ENCODE measurements at regions not wholly inside any gene's neighbourhood (a gene's known extent, or its start where the extent isn't known, plus 50 kb on each side); places are given as distances from the start of the nearest gene placed in this dataset.

- H4K20me1 ChIP-seq (ENCODE audit: insufficient read depth), result no peaks in the 10 kb centered on the region
- H3K27ac ChIP-seq (ENCODE audit: low read depth, low read length), result no peak overlapping the region
- TF ChIP-seq CEBPB (IDR thresholded peaks at IDR 0.05; ENCODE audit: low read depth), result no peak
- no peak for TF ChIP-seq CBX3 (IDR thresholded peaks at IDR 0.05; ENCODE audit: low read depth)
- TF ChIP-seq, protein P1, sequence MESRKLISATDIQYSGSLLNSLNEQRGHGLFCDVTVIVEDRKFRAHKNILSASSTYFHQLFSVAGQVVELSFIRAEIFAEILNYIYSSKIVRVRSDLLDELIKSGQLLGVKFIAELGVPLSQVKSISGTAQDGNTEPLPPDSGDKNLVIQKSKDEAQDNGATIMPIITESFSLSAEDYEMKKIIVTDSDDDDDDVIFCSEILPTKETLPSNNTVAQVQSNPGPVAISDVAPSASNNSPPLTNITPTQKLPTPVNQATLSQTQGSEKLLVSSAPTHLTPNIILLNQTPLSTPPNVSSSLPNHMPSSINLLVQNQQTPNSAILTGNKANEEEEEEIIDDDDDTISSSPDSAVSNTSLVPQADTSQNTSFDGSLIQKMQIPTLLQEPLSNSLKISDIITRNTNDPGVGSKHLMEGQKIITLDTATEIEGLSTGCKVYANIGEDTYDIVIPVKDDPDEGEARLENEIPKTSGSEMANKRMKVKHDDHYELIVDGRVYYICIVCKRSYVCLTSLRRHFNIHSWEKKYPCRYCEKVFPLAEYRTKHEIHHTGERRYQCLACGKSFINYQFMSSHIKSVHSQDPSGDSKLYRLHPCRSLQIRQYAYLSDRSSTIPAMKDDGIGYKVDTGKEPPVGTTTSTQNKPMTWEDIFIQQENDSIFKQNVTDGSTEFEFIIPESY (IDR thresholded peaks at IDR 0.05; ENCODE audit: extremely low read depth, insufficient replicate concordance, low read length), result no peak
- no peak for TF ChIP-seq ZFX (IDR thresholded peaks at IDR 0.05)
- TF ChIP-seq SP1 (IDR thresholded peaks at IDR 0.05; ENCODE audit: low read depth), result no peak
- TF ChIP-seq FOSL1 (IDR thresholded peaks at IDR 0.05; ENCODE audit: low read depth), result no peak
- TF ChIP-seq SIN3A (IDR thresholded peaks at IDR 0.05; ENCODE audit: low read depth), result no peak
- no peak for TF ChIP-seq CTCF (IDR thresholded peaks at IDR 0.05 in 2 of 3, conservative IDR thresholded peaks at IDR 0.05 in 1 of 3; ENCODE audit: borderline replicate concordance in 1 of 3, insufficient read depth in 1 of 3, low read depth in 2 of 3, low read length in 2 of 3)
- no peak for TF ChIP-seq EZH2 (IDR thresholded peaks at IDR 0.05)
- no peak for TF ChIP-seq REST (IDR thresholded peaks at IDR 0.05; ENCODE audit: low read depth)
- no peak for TF ChIP-seq TCF7L2 (IDR thresholded peaks at IDR 0.05; ENCODE audit: borderline replicate concordance, extremely low read depth, insufficient read depth, insufficient read length)
- TF ChIP-seq EZH2phosphoT487 (IDR thresholded peaks at IDR 0.05; ENCODE audit: borderline replicate concordance), result no peak
- TF ChIP-seq SRF (IDR thresholded peaks at IDR 0.05; ENCODE audit: low read depth), result no peak
- no peak for TF ChIP-seq POLR2AphosphoS5 (IDR thresholded peaks at IDR 0.05; ENCODE audit: low read depth, low read length)
- no peak for TF ChIP-seq RAD21 (IDR thresholded peaks at IDR 0.05; ENCODE audit: low read depth)
- no peak for TF ChIP-seq MAX (IDR thresholded peaks at IDR 0.05)
- no peak for TF ChIP-seq ELF1 (IDR thresholded peaks at IDR 0.05; ENCODE audit: borderline replicate concordance, low read depth)
- no peak for TF ChIP-seq POLR2A (IDR thresholded peaks at IDR 0.05; ENCODE audit: borderline replicate concordance, extremely low read depth, insufficient read depth, insufficient read length)
- TF ChIP-seq YY1 (IDR thresholded peaks at IDR 0.05; ENCODE audit: extremely low read depth, insufficient replicate concordance, low read depth, low read length), result no peak
- no peak for TF ChIP-seq ATF3 (IDR thresholded peaks at IDR 0.05)
- H3K79me2 ChIP-seq (ENCODE audit: insufficient read depth, low read length), result no peaks in the 10 kb centered on the region
- H3K36me3 ChIP-seq (ENCODE audit: control insufficient read depth in 1 of 2, insufficient read depth in 2 of 2, low read length in 2 of 2), result no peaks in the 10 kb centered on the region
- CTCF ChIA-PET, result no interaction called here
- RAD21 ChIA-PET (ENCODE audit: low non-redundant PET in 1 of 2, low total read pairs in 2 of 2, uncharacterized antibody in 2 of 2, unreplicated experiment in 2 of 2), result no interaction called here
- no peaks in the 10 kb centered on the region for H3K27me3 ChIP-seq (ENCODE audit: insufficient read depth, low read length)
- no peaks in the 10 kb centered on the region for H3K4me1 ChIP-seq (ENCODE audit: control insufficient read depth in 1 of 2, insufficient read depth in 2 of 2, low read length in 2 of 2)
- no TSS peak for BruUV-seq (replicated peaks)
- H3K4me2 ChIP-seq (ENCODE audit: low read length), result no peak overlapping the region
- H3K9ac ChIP-seq (ENCODE audit: low read length), result no peak overlapping the region
- intact Hi-C loops (cut with micrococcal nuclease), result no loop called here
- H3K4me3 ChIP-seq (replicated peaks in 1 of 2; ENCODE audit: low read depth in 1 of 2, low read length in 2 of 2), result no peak overlapping the region
- H3K9me3 ChIP-seq (ENCODE audit: control insufficient read depth in 1 of 2, insufficient read depth in 1 of 2, low read depth in 1 of 2, low read length in 2 of 2), result no peaks in the 10 kb centered on the region
- POLR2A ChIA-PET, result no interaction called here
- H2AFZ ChIP-seq (ENCODE audit: low read depth, low read length, poor library complexity, severe bottlenecking), result no peak overlapping the region
- no peaks in the 10 kb centered on the region for H3K9me2 ChIP-seq (ENCODE audit: insufficient read depth)
- DNase-seq (ENCODE audit: low read depth, low spot score), result no peak
- ATAC-seq, result no peak
Measured at GRCh38 chr14:101020834-101021370, 117.4 kb upstream of the RTL1 start.
